Nephron (organoid): ENCODE measurements at regions not wholly inside any gene's neighbourhood (a gene's known extent, or its start where the extent isn't known, plus 50 kb on each side); places are given as distances from the start of the nearest gene placed in this dataset.
"Not testable (repeated sequence)": the region's sequence is repeated elsewhere in the genome, so short reads cannot be mapped to it uniquely, and the experiment has no call there.

ENCODE experiments used
- H3K27ac Mint-ChIP-seq, 3 experiments: 2 replicates each; pipeline ENCODE4 v1.8.0; 2020; ENCODE audit warnings: mixed read lengths in 3 of 3, mild to moderate bottlenecking in 2 of 3, moderate library complexity in 1 of 3
- H3K27me3 Mint-ChIP-seq: 2 replicates; pipeline ENCODE4 v1.8.0; 2021; ENCODE audit warnings: low read depth, mild to moderate bottlenecking, moderate library complexity, mixed read lengths
- H3K36me3 Mint-ChIP-seq: 2 replicates; pipeline ENCODE4 v1.8.0; 2020; ENCODE audit warnings: low read depth, mixed read lengths
- H3K4me1 Mint-ChIP-seq: 2 replicates; pipeline ENCODE4 v1.8.0; 2020; ENCODE audit warnings: mixed read lengths
- H3K4me3 Mint-ChIP-seq, 3 experiments: 2 replicates each; pipeline ENCODE4 v1.8.0; 2020; ENCODE audit warnings: mild to moderate bottlenecking in 3 of 3, mixed read lengths in 3 of 3, moderate library complexity in 2 of 3
- H3K9me3 Mint-ChIP-seq: 2 replicates; pipeline ENCODE4 v1.8.0; 2020; ENCODE audit warnings: mixed read lengths
- CTCF ChIP-seq, 3 experiments: fragments of 200-600 bp; sonication (generic); IDR thresholded peaks; one replicate each; pipeline ENCODE4 v1.5.0; 2021; ENCODE audit warnings: antibody characterized with exemption in 3 of 3; ENCODE audit not compliant: unreplicated experiment in 3 of 3

- Mint-ChIP-seq H3K4me1 (no peaks in the 10 kb centered on the region), H3K9me3 (peaks cover 27% of the 10 kb centered on the region), H3K27ac (no peak overlapping the region), H3K36me3 (peaks cover 3% of the 10 kb centered on the region), H3K27me3 (peaks cover 17% of the 10 kb centered on the region), H3K4me3 (no peak overlapping the region)
- TF ChIP-seq CTCF (IDR thresholded peaks at IDR 0.05; ENCODE audit: unreplicated experiment in 3 of 3), result no peak
Measured at GRCh38 chr7:68619526-68619925, 978.7 kb upstream of the AUTS2 start.

DNA sequence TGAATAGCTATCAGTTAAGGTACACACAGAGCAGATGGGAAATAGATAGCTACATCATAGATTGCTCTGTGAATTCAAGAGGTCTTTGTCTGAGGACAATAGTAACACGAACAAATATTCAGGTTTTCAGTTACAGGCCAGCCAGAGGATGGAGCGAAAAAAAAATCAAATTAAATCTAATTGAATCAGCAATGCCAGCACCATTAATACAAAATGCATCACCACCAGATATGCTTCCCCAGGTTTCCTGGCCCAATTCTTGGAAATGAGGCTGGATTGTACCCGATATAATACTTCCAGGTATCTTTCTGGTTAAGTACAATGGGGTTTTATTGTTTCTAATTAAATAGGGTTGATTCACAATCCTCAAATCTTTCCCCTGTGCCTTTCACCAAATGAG, 975.8 kb upstream of the AUTS2 start:
- Mint-ChIP-seq H3K27me3 (peaks cover 12% of the 10 kb centered on the region), H3K27ac (no peak overlapping the region), H3K9me3 (peaks cover 4% of the 10 kb centered on the region), H3K4me3 (no peak overlapping the region), H3K36me3 (no peaks in the 10 kb centered on the region), H3K4me1 (no peaks in the 10 kb centered on the region)
- no peak for TF ChIP-seq CTCF (IDR thresholded peaks at IDR 0.05; ENCODE audit: unreplicated experiment in 3 of 3)

DNA sequence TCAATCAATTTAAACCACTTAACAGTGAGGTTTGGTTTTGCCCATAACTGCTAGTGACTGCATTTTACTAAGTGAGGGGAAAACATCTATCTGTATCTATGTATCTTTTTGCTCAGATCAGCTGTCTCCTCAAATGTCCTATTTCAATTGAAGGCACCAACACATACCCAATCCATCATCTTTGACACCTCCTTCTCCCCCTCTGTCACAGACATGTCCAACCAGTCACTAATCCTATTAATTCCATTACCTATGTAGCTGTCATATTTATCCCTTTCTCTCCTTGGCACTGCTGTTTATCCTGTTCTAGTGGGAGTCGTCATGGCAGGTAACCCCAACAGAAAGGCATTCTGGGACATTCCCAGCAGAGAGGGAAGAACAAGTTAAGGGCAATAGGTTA, 975.2 kb upstream of the AUTS2 start:
- H3K27ac Mint-ChIP-seq, result no peak overlapping the region
- H3K36me3 Mint-ChIP-seq, result no peaks in the 10 kb centered on the region
- no peaks in the 10 kb centered on the region for H3K4me1 Mint-ChIP-seq
- TF ChIP-seq CTCF (IDR thresholded peaks at IDR 0.05; ENCODE audit: unreplicated experiment in 3 of 3), result no peak
- no peak overlapping the region for H3K4me3 Mint-ChIP-seq
- no peaks in the 10 kb centered on the region for H3K9me3 Mint-ChIP-seq
- H3K27me3 Mint-ChIP-seq, result peaks cover 12% of the 10 kb centered on the region

GRCh38 chr7:68627247-68627864, 970.9 kb upstream of the AUTS2 start:
- no peak overlapping the region for H3K27ac Mint-ChIP-seq
- H3K4me1 Mint-ChIP-seq, result no peaks in the 10 kb centered on the region
- no peak for TF ChIP-seq CTCF (IDR thresholded peaks at IDR 0.05; ENCODE audit: unreplicated experiment in 3 of 3)
- peaks cover 7% of the 10 kb centered on the region for H3K9me3 Mint-ChIP-seq
- H3K36me3 Mint-ChIP-seq, result no peaks in the 10 kb centered on the region
- no peak overlapping the region for H3K4me3 Mint-ChIP-seq
- peaks cover 9% of the 10 kb centered on the region for H3K27me3 Mint-ChIP-seq

GRCh38 chr7:68630914-68631313, 967.4 kb upstream of the AUTS2 start:
- H3K36me3 Mint-ChIP-seq, result not testable (repeated sequence)

DNA sequence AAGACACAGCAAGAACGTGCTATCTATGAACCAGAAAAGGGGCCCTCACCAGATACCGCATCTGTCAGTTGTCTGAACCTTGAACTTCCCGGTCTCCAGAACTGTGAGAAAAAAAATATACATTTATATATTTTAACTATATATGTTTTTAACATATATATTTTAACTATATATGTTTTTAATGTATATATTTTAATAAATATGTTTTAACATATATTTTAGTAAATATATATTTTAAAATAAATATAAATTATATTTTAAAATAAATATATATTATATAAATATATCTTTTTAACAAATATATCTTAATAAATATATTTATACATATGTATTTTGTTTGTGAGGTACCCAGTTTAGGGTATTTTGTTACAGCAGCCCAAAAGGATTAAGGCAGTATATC, 958.2 kb upstream of the AUTS2 start:
- Mint-ChIP-seq H3K27ac (no peak overlapping the region), H3K9me3 (peaks cover 20% of the 10 kb centered on the region), H3K36me3 (no peaks in the 10 kb centered on the region), H3K4me1 (no peaks in the 10 kb centered on the region), H3K27me3 (peaks cover 5% of the 10 kb centered on the region), H3K4me3 (no peak overlapping the region)
- TF ChIP-seq CTCF (IDR thresholded peaks at IDR 0.05; ENCODE audit: unreplicated experiment in 3 of 3), result no peak

More at GRCh38 chr7:68630914-68631313, 967.4 kb upstream of the AUTS2 start:
- H3K9me3 Mint-ChIP-seq, H3K4me1 Mint-ChIP-seq, H3K27ac Mint-ChIP-seq, H3K4me3 Mint-ChIP-seq, H3K27me3 Mint-ChIP-seq: not testable (repeated sequence)
